Activated CD8-positive, alpha-beta T cell treated with anti-CD3 and anti-CD28 coated beads for 36 hours (primary cell): ENCODE measurements at regions not wholly inside any gene's neighbourhood (a gene's known extent, or its start where the extent isn't known, plus 50 kb on each side); places are given as distances from the start of the nearest gene placed in this dataset.

Experiments used
- ATAC-seq: fragments of 200-7000 bp; cut with Tn5 transposase; one replicate; pipeline ENCODE4 v1.10.0; 2021; ENCODE audit warnings: mild to moderate bottlenecking, moderate library complexity
- CTCF ChIA-PET: fragments of 350-600 bp; sonication (Branson Sonifier 250); formaldehyde crosslinking; loops from one replicate; lab custom pipeline; 2021; ENCODE audit warnings: antibody characterized with exemption; lab: Charles Lee
- POLR2A ChIA-PET: fragments of 350-600 bp; sonication (Branson Sonifier 250); formaldehyde crosslinking; loops from one replicate; lab custom pipeline; 2021; ENCODE audit warnings: antibody characterized with exemption; lab: Charles Lee
- DNase-seq: peaks from one replicate; pipeline ENCODE4 v3.0.0-alpha.2; 2020
- H3K27ac Mint-ChIP-seq: one replicate; pipeline ENCODE4 v1.8.0; 2021; ENCODE audit warnings: mild to moderate bottlenecking, mixed read lengths
- H3K27me3 Mint-ChIP-seq: one replicate; pipeline ENCODE4 v1.8.0; 2021; ENCODE audit warnings: mixed read lengths
- H3K36me3 Mint-ChIP-seq: one replicate; pipeline ENCODE4 v1.8.0; 2021; ENCODE audit warnings: low read depth, mixed read lengths
- H3K4me1 Mint-ChIP-seq: one replicate; pipeline ENCODE4 v1.8.0; 2021; ENCODE audit warnings: low read depth, mixed read lengths
- H3K4me3 Mint-ChIP-seq: one replicate; pipeline ENCODE4 v1.8.0; 2021; ENCODE audit warnings: mild to moderate bottlenecking, moderate library complexity, mixed read lengths
- H3K9me3 Mint-ChIP-seq: one replicate; pipeline ENCODE4 v1.8.0; 2021; ENCODE audit warnings: mixed read lengths
- CTCF ChIP-seq: fragments of 200-600 bp; IDR thresholded peaks from one replicate; pipeline ENCODE4 v1.8.0; 2022; ENCODE audit warnings: antibody characterized with exemption, mild to moderate bottlenecking
- intact Hi-C: fragments of 100-400 bp; cut with micrococcal nuclease; formaldehyde crosslinking; loops from one replicate; pipeline ENCODE4 v1.10.0; 2022

DNA sequence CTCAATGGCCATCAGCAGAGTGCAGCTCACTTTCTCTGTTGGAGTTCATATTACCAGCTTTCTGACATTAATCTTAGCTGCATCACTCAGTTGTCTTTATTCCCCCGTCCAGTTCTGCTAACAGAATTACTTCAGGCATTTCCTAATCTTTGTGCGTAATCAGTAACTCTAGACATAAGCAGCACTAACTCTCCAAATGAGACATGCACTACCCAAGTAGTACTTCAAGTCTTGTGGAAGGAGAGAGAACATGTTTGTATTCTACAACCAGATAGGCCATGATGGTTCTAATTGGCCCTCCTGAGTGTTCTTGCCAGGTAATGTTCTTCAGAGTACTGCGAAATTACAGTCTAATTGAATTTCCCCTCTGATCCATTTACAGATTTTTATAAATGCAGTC is 448.5 kb upstream of the RPS6KA3 start:
- no peaks in the 10 kb centered on the region for H3K36me3 Mint-ChIP-seq
- no peaks in the 10 kb centered on the region for H3K9me3 Mint-ChIP-seq
- no peak for DNase-seq
- ChIA-PET CTCF (interaction anchor here (0.8 kb wide), 1 partner anchor 29 kb away, joined by 3 read pairs; no protein-coding TSS in a partner anchor), POLR2A (no interaction called here)
- TF ChIP-seq CTCF = no peak
- no peak overlapping the region for H3K27ac Mint-ChIP-seq
- H3K27me3 Mint-ChIP-seq = peaks cover 7% of the 10 kb centered on the region
- no peak overlapping the region for H3K4me3 Mint-ChIP-seq
- H3K4me1 Mint-ChIP-seq = no peaks in the 10 kb centered on the region
- ATAC-seq = no peak
- intact Hi-C loops = no loop called here

DNA sequence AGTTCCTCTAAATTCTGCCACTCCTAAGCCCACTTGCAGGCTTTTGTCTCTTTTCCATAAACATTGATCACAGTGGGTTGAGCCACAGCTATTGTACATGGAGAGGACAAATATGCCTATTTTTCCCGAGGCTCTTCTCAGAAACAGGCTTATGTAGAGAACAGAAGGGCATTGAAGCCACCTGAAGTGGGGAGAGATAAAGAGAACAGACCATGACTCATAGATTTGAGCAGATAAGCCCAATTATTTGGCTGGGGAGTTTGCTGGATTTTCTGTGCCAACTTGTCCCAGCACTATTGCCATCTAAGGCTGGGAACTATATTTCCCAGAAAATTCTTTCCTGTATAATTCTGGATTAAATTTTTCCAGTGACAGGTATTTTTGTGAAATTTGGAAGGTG is 446.1 kb upstream of the RPS6KA3 start:
- Mint-ChIP-seq H3K27ac (no peak overlapping the region), H3K4me1 (no peaks in the 10 kb centered on the region), H3K4me3 (no peak overlapping the region), H3K9me3 (no peaks in the 10 kb centered on the region), H3K36me3 (no peaks in the 10 kb centered on the region), H3K27me3 (peaks cover 5% of the 10 kb centered on the region)
- intact Hi-C loops = no loop called here
- ChIA-PET CTCF (interaction anchor here (0.6 kb wide), 1 partner anchor 273 kb away, joined by 3 read pairs; no protein-coding TSS in a partner anchor), POLR2A (no interaction called here)
- DNase-seq (no peak), ATAC-seq (no peak)
- no peak for TF ChIP-seq CTCF

DNA sequence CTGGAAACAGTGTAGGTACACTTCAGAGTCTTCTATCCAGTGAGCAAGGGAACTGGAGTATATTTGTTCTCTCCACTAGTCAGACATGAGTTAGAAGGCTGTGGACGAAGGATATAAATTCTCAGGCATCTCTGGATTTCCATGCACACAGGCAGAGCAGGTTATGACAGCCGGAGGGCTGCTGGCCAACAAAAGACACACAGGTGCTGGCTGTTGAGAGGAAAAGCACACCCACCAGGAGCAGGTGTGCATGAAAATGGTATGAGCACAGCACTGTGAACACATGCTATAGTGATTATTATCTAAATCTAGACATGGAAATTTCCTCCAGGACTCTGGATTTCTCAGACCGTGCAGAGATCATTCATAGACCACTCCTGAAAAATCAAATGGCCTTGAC is 444.7 kb upstream of the RPS6KA3 start:
- ATAC-seq (no peak), DNase-seq (no peak)
- intact Hi-C loops = no loop called here
- no peaks in the 10 kb centered on the region for H3K36me3 Mint-ChIP-seq
- peaks cover 5% of the 10 kb centered on the region for H3K27me3 Mint-ChIP-seq
- no peak for TF ChIP-seq CTCF
- CTCF ChIA-PET = no interaction called here
- H3K4me1 Mint-ChIP-seq = no peaks in the 10 kb centered on the region
- H3K4me3 Mint-ChIP-seq = no peak overlapping the region
- no peak overlapping the region for H3K27ac Mint-ChIP-seq
- POLR2A ChIA-PET = no interaction called here
- H3K9me3 Mint-ChIP-seq = no peaks in the 10 kb centered on the region

DNA sequence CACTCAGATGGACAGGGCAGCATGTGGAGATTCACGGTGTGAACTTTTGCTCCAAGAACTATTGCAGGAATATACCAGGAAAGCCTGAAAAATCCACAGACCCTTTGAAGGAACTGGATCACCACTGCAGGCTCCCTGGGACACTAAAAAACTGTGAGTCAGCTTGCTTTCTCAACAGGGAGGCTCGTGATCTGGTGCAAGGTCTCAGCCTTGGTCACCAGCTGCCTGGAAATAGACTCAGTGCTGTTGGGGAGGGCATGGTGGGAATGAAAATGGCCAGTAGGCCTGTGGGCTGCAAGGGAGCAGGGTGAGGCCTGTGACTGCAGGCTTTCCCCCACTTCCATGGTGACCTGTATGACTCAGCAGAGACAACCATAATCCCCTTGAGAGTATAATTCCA is 426.4 kb upstream of the RPS6KA3 start:
- TF ChIP-seq CTCF = no peak
- ATAC-seq (no peak), DNase-seq (no peak)
- Mint-ChIP-seq H3K4me3 (no peak overlapping the region), H3K9me3 (no peaks in the 10 kb centered on the region), H3K27ac (no peak overlapping the region), H3K4me1 (no peaks in the 10 kb centered on the region), H3K27me3 (peaks cover 2% of the 10 kb centered on the region), H3K36me3 (no peaks in the 10 kb centered on the region)
- ChIA-PET CTCF (no interaction called here), POLR2A (no interaction called here)
- intact Hi-C loops = no loop called here

DNA sequence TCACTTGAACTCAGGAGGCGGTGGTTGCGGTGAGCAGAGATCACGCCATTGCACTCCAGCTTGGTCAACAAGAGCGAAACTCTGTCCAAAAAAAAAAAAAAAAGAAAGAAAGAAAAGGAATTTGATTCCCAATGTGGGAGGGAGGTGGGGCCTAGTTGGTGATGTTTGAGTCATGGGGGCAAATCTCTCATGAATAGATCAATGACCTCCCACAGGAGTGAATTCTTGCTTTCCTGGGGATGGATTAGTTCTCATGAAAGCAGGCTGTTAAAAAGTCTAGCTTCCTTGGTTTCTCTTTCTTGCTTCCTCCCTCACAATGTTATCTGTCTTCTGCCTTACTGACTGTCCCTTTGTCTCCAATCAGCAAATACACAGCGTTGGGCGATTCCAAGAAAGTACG is 419.5 kb upstream of the RPS6KA3 start:
- ATAC-seq = no peak
- no peak overlapping the region for H3K27ac Mint-ChIP-seq
- ChIA-PET CTCF (no interaction called here), POLR2A (no interaction called here)
- no peak for DNase-seq
- H3K9me3 Mint-ChIP-seq = no peaks in the 10 kb centered on the region
- no peaks in the 10 kb centered on the region for H3K36me3 Mint-ChIP-seq
- no peak for TF ChIP-seq CTCF
- H3K27me3 Mint-ChIP-seq = peaks cover 2% of the 10 kb centered on the region
- no peaks in the 10 kb centered on the region for H3K4me1 Mint-ChIP-seq
- no peak overlapping the region for H3K4me3 Mint-ChIP-seq
- intact Hi-C loops = no loop called here
